GM12891 (cell line): ENCODE measurements at regions not wholly inside any gene's neighbourhood (a gene's known extent, or its start where the extent isn't known, plus 50 kb on each side); places are given as distances from the start of the nearest gene placed in this dataset.

Source experiments
- POLR2A ChIP-seq: IDR thresholded peaks from 2 replicates; pipeline ENCODE4 v1.6.1; 2011; ENCODE audit warnings: low read depth, low read length, control low read depth
- POLR2AphosphoS5 ChIP-seq: IDR thresholded peaks from 2 replicates; pipeline ENCODE4 v1.6.1; 2011; ENCODE audit warnings: low read depth, low read length, control low read depth

- TF ChIP-seq POLR2A (no peak), POLR2AphosphoS5 (no peak)
These were observed 195.4 kb downstream of the GOLGA6L6 start for GRCh38 chr15:20346082-20346805.
